ENCODE measurements at regions not wholly inside any gene's neighbourhood (a gene's known extent, or its start where the extent isn't known, plus 50 kb on each side); places are given as distances from the start of the nearest gene placed in this dataset.

DNA sequence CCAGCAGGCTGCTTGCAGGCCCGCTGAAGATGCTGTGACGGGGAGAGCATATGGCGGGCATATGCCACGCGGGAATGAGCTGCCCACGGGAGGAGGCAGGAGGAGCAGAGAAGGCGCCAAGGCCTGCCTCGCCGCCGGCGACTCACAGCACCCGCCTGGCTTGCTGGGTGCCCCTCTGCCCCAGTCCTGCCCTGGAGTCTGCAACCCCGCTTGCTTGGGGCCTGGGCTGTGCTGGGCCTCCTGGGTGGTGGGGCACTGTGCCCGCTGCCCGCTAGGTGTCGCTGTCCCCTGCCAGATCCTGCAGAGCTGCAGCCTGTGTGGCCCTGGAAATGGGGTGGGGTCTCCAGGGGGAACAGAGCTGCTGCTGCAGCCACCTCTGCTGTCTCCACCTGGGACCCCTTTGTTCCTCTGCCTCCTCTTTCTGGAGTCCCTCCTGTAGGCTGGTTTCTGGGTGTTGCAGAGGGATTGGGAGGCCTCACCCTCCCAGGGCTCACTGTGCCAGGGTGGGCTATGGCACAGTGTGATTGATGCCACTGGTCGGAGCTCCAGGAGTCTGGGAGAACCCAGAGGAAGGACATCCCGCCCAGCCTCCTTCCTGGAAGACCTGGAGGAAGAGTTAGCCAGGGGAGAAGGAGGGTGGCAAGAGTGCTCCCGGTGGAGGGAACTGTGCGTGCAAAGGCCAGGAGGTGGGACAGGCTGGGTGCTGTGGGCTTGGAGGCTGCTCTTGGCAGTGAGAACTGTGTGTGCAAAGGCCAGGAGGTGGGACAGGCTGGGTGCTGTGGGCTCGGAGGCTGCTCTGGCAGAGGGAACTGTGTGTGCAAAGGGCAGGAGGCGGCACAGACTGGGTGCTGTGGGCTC is 141.0 kb upstream of the CIBAR2 start:
- no peaks in the 10 kb centered on the region for H3K9me3 Mint-ChIP-seq (ENCODE audit: unreplicated experiment)
- TF ChIP-seq, protein P1, sequence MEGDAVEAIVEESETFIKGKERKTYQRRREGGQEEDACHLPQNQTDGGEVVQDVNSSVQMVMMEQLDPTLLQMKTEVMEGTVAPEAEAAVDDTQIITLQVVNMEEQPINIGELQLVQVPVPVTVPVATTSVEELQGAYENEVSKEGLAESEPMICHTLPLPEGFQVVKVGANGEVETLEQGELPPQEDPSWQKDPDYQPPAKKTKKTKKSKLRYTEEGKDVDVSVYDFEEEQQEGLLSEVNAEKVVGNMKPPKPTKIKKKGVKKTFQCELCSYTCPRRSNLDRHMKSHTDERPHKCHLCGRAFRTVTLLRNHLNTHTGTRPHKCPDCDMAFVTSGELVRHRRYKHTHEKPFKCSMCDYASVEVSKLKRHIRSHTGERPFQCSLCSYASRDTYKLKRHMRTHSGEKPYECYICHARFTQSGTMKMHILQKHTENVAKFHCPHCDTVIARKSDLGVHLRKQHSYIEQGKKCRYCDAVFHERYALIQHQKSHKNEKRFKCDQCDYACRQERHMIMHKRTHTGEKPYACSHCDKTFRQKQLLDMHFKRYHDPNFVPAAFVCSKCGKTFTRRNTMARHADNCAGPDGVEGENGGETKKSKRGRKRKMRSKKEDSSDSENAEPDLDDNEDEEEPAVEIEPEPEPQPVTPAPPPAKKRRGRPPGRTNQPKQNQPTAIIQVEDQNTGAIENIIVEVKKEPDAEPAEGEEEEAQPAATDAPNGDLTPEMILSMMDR (IDR thresholded peaks at IDR 0.05; ENCODE audit: insufficient read depth, low read depth, low read length) = peak; percentile 57
- no peak for TF ChIP-seq EZH2 (IDR thresholded peaks at IDR 0.05; ENCODE audit: insufficient read depth, low read length)
- no peak overlapping the region for H3K4me3 Mint-ChIP-seq (ENCODE audit: unreplicated experiment)
- H3K4me1 ChIP-seq (ENCODE audit: insufficient read depth, low read length) = no peaks in the 10 kb centered on the region
- H3K27me3 ChIP-seq (ENCODE audit: insufficient read depth, low read length) = peaks cover 2% of the 10 kb centered on the region
- peaks cover 8% of the 10 kb centered on the region for H3K36me3 Mint-ChIP-seq (ENCODE audit: low read depth, unreplicated experiment)
- H3K9me3 ChIP-seq (ENCODE audit: insufficient read depth, low read depth, low read length) = no peaks in the 10 kb centered on the region
- H2AFZ ChIP-seq (ENCODE audit: low read depth, low read length) = no peak overlapping the region
- no peaks in the 10 kb centered on the region for H3K4me1 Mint-ChIP-seq (ENCODE audit: low read depth, unreplicated experiment)
- no peaks in the 10 kb centered on the region for H3K36me3 ChIP-seq (ENCODE audit: insufficient read depth, low read length)
- FAIRE-seq = no peak
- no peak overlapping the region for H3K27ac ChIP-seq (ENCODE audit: low read depth, low read length)
- no peak overlapping the region for H3K4me2 ChIP-seq (ENCODE audit: low read length)
- peaks cover 9% of the 10 kb centered on the region for H3K79me2 ChIP-seq (ENCODE audit: insufficient read depth, low read length)
- no peak overlapping the region for H3K4me3 ChIP-seq (ENCODE audit: insufficient read depth, low read depth, low read length)
- peaks cover 15% of the 10 kb centered on the region for H3K27me3 Mint-ChIP-seq (ENCODE audit: low read depth, unreplicated experiment)
- H3K27ac Mint-ChIP-seq (ENCODE audit: unreplicated experiment) = no peak overlapping the region
- no peak overlapping the region for H3K9ac ChIP-seq (ENCODE audit: low read length)
- no peak for DNase-seq (ENCODE audit: low read depth)
- peaks cover 91% of the 10 kb centered on the region for H4K20me1 ChIP-seq (ENCODE audit: insufficient read depth, low read length)

- peaks cover 8% of the 10 kb centered on the region for H3K36me3 Mint-ChIP-seq (ENCODE audit: low read depth, unreplicated experiment)
- no peak for FAIRE-seq
- no peak for TF ChIP-seq EZH2 (IDR thresholded peaks at IDR 0.05; ENCODE audit: insufficient read depth, low read length)
- TF ChIP-seq, protein P1 (IDR thresholded peaks at IDR 0.05; ENCODE audit: insufficient read depth, low read depth, low read length) = no peak
- DNase-seq (ENCODE audit: low read depth) = no peak
- Histone ChIP-seq H2AFZ (ENCODE audit: low read depth, low read length) (no peak overlapping the region), H3K4me1 (ENCODE audit: insufficient read depth, low read length) (no peaks in the 10 kb centered on the region), H4K20me1 (ENCODE audit: insufficient read depth, low read length) (peaks cover 91% of the 10 kb centered on the region), H3K36me3 (ENCODE audit: insufficient read depth, low read length) (no peaks in the 10 kb centered on the region), H3K27ac (ENCODE audit: low read depth, low read length) (no peak overlapping the region), H3K9ac (ENCODE audit: low read length) (no peak overlapping the region), H3K4me2 (ENCODE audit: low read length) (no peak overlapping the region), H3K79me2 (ENCODE audit: insufficient read depth, low read length) (peaks cover 9% of the 10 kb centered on the region), H3K9me3 (ENCODE audit: insufficient read depth, low read depth, low read length) (no peaks in the 10 kb centered on the region), H3K4me3 (ENCODE audit: insufficient read depth, low read depth, low read length) (no peak overlapping the region), H3K27me3 (ENCODE audit: insufficient read depth, low read length) (peaks cover 2% of the 10 kb centered on the region)
- H3K27ac Mint-ChIP-seq (ENCODE audit: unreplicated experiment) = peak overlapping the region; percentile 47
- no peak overlapping the region for H3K4me3 Mint-ChIP-seq (ENCODE audit: unreplicated experiment)
- no peaks in the 10 kb centered on the region for H3K4me1 Mint-ChIP-seq (ENCODE audit: low read depth, unreplicated experiment)
- peaks cover 8% of the 10 kb centered on the region for H3K27me3 Mint-ChIP-seq (ENCODE audit: low read depth, unreplicated experiment)
- H3K9me3 Mint-ChIP-seq (ENCODE audit: unreplicated experiment) = no peaks in the 10 kb centered on the region
Measured at GRCh38 chr16:85254051-85254450, 141.8 kb upstream of the CIBAR2 start.

DNA sequence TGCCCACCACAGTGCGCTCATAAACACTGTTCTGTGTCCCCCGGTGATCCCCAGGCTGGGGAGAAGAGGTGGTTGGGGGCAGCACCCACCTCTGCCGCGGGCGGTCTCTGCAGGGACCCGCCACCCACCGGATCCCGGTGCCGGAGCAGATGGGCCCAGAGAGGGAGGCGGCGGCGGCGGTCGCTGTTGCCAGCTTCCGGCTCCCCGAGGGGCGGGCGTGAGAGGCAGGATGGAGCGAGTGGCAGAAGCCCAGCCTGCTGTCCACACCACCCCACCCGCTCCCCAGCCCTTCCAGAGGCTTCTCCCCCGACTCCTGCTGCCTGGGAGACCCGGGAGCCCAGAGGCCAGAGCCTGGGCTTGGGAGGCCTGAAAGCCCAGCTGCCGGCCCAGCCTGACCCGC is 142.6 kb upstream of the CIBAR2 start:
- no peak for FAIRE-seq
- no peak for DNase-seq (ENCODE audit: low read depth)
- Mint-ChIP-seq H3K9me3 (ENCODE audit: unreplicated experiment) (no peaks in the 10 kb centered on the region), H3K4me3 (ENCODE audit: unreplicated experiment) (no peak overlapping the region), H3K27me3 (ENCODE audit: low read depth, unreplicated experiment) (peaks cover 8% of the 10 kb centered on the region), H3K36me3 (ENCODE audit: low read depth, unreplicated experiment) (peaks cover 8% of the 10 kb centered on the region), H3K4me1 (ENCODE audit: low read depth, unreplicated experiment) (no peaks in the 10 kb centered on the region), H3K27ac (ENCODE audit: unreplicated experiment) (no peak overlapping the region)
- no peak overlapping the region for H3K9ac ChIP-seq (ENCODE audit: low read length)
- H3K4me3 ChIP-seq (ENCODE audit: insufficient read depth, low read depth, low read length) = no peak overlapping the region
- no peak for TF ChIP-seq EZH2 (IDR thresholded peaks at IDR 0.05; ENCODE audit: insufficient read depth, low read length)
- TF ChIP-seq, protein P1 (IDR thresholded peaks at IDR 0.05; ENCODE audit: insufficient read depth, low read depth, low read length) = no peak
- H3K79me2 ChIP-seq (ENCODE audit: insufficient read depth, low read length) = peaks cover 9% of the 10 kb centered on the region
- no peak overlapping the region for H2AFZ ChIP-seq (ENCODE audit: low read depth, low read length)
- H3K27ac ChIP-seq (ENCODE audit: low read depth, low read length) = no peak overlapping the region
- H4K20me1 ChIP-seq (ENCODE audit: insufficient read depth, low read length) = peaks cover 89% of the 10 kb centered on the region
- no peaks in the 10 kb centered on the region for H3K36me3 ChIP-seq (ENCODE audit: insufficient read depth, low read length)
- H3K27me3 ChIP-seq (ENCODE audit: insufficient read depth, low read length) = peaks cover 2% of the 10 kb centered on the region
- no peaks in the 10 kb centered on the region for H3K4me1 ChIP-seq (ENCODE audit: insufficient read depth, low read length)
- no peak overlapping the region for H3K4me2 ChIP-seq (ENCODE audit: low read length)
- H3K9me3 ChIP-seq (ENCODE audit: insufficient read depth, low read depth, low read length) = no peaks in the 10 kb centered on the region
